ENCODE measurements at regions not wholly inside any gene's neighbourhood (a gene's known extent, or its start where the extent isn't known, plus 50 kb on each side); places are given as distances from the start of the nearest gene placed in this dataset.

- Histone ChIP-seq H3K4me2 (ENCODE audit: low read length) (no peak overlapping the region), H4K20me1 (ENCODE audit: low read length) (no peaks in the 10 kb centered on the region), H3K9me3 (ENCODE audit: low read length) (no peaks in the 10 kb centered on the region)
These were observed 507.4 kb upstream of the FAT3 start for GRCh38 chr11:91717169-91717568.

GRCh38 chr11:91707652-91708482 lies 516.8 kb upstream of the FAT3 start:
- Histone ChIP-seq H3F3A (ENCODE audit: low read length, unreplicated experiment) (no peaks in the 10 kb centered on the region), H3K4me2 (ENCODE audit: low read length) (no peak overlapping the region), H3K4me3 (ENCODE audit: low read length) (no peak overlapping the region), H3K4me1 (ENCODE audit: insufficient read depth, low read length) (no peaks in the 10 kb centered on the region), H3K27ac (ENCODE audit: low read length) (no peak overlapping the region), H2AFZ (ENCODE audit: low read length) (no peak overlapping the region), H3K27me3 (ENCODE audit: low read length) (no peaks in the 10 kb centered on the region), H3K36me3 (ENCODE audit: low read depth, low read length) (no peaks in the 10 kb centered on the region), H3K9me3 (ENCODE audit: low read length) (peaks cover 4% of the 10 kb centered on the region; the same call in 1 of the 2 replicates), H3K9me2 (replicated peaks; ENCODE audit: low read length) (no peaks in the 10 kb centered on the region), H4K20me1 (ENCODE audit: low read length) (no peaks in the 10 kb centered on the region), H3K79me2 (ENCODE audit: low read length) (no peaks in the 10 kb centered on the region), H3K9ac (ENCODE audit: low read length) (no peak overlapping the region)
- ChIA-PET POLR2A (ENCODE audit: unreplicated experiment) (no interaction called here), CTCF (no interaction called here)
- BruUV-seq (replicated peaks) = no TSS peak
- DNase-seq (no peak), ATAC-seq (no peak)
- intact Hi-C loops (cut with micrococcal nuclease) = no loop called here
- TF ChIP-seq EZH2phosphoT487 (IDR thresholded peaks at IDR 0.05; ENCODE audit: borderline replicate concordance, low read length) (no peak), CTCF (conservative IDR thresholded peaks at IDR 0.05; ENCODE audit: low read depth, low read length) (no peak), EZH2 (IDR thresholded peaks at IDR 0.05; ENCODE audit: low read length, unreplicated experiment) (no peak)

More at GRCh38 chr11:91717169-91717568, 507.4 kb upstream of the FAT3 start:
- H3K27ac ChIP-seq (ENCODE audit: low read length) = no peak overlapping the region
- H2AFZ ChIP-seq (ENCODE audit: low read length) = no peak overlapping the region
- H3K27me3 ChIP-seq (ENCODE audit: low read length) = no peaks in the 10 kb centered on the region
- ATAC-seq (no peak), DNase-seq (no peak)
- no peak overlapping the region for H3K4me3 ChIP-seq (ENCODE audit: low read length)
- H3K4me1 ChIP-seq (ENCODE audit: insufficient read depth, low read length) = no peaks in the 10 kb centered on the region
- CTCF ChIA-PET = no interaction called here
- no peaks in the 10 kb centered on the region for H3K36me3 ChIP-seq (ENCODE audit: low read depth, low read length)
- POLR2A ChIA-PET (ENCODE audit: unreplicated experiment) = no interaction called here
- H3K79me2 ChIP-seq (ENCODE audit: low read length) = no peaks in the 10 kb centered on the region
- intact Hi-C loops (cut with micrococcal nuclease) = no loop called here
- H3K9me2 ChIP-seq (replicated peaks; ENCODE audit: low read length) = no peaks in the 10 kb centered on the region
- no peak overlapping the region for H3K9ac ChIP-seq (ENCODE audit: low read length)
- TF ChIP-seq EZH2 (IDR thresholded peaks at IDR 0.05; ENCODE audit: low read length, unreplicated experiment) = no peak
- no peak for TF ChIP-seq CTCF (conservative IDR thresholded peaks at IDR 0.05; ENCODE audit: low read depth, low read length)
- TF ChIP-seq EZH2phosphoT487 (IDR thresholded peaks at IDR 0.05; ENCODE audit: borderline replicate concordance, low read length) = no peak
- no TSS peak for BruUV-seq (replicated peaks)
- no peaks in the 10 kb centered on the region for H3F3A ChIP-seq (ENCODE audit: low read length, unreplicated experiment)

- no peaks in the 10 kb centered on the region for H3K4me1 ChIP-seq (ENCODE audit: insufficient read depth, low read length)
- H3K4me3 ChIP-seq (ENCODE audit: low read length) = no peak overlapping the region
- ATAC-seq (no peak), DNase-seq (no peak)
- H3K27ac ChIP-seq (ENCODE audit: low read length) = no peak overlapping the region
- CTCF ChIA-PET = no interaction called here
- H2AFZ ChIP-seq (ENCODE audit: low read length) = no peak overlapping the region
- TF ChIP-seq EZH2phosphoT487 (IDR thresholded peaks at IDR 0.05; ENCODE audit: borderline replicate concordance, low read length) (no peak), EZH2 (IDR thresholded peaks at IDR 0.05; ENCODE audit: low read length, unreplicated experiment) (no peak), CTCF (conservative IDR thresholded peaks at IDR 0.05; ENCODE audit: low read depth, low read length) (no peak)
- no peaks in the 10 kb centered on the region for H4K20me1 ChIP-seq (ENCODE audit: low read length)
- H3K36me3 ChIP-seq (ENCODE audit: low read depth, low read length) = no peaks in the 10 kb centered on the region
- no TSS peak for BruUV-seq (replicated peaks)
- H3K4me2 ChIP-seq (ENCODE audit: low read length) = no peak overlapping the region
- H3K79me2 ChIP-seq (ENCODE audit: low read length) = no peaks in the 10 kb centered on the region
- no peaks in the 10 kb centered on the region for H3K9me2 ChIP-seq (replicated peaks; ENCODE audit: low read length)
- H3F3A ChIP-seq (ENCODE audit: low read length, unreplicated experiment) = no peaks in the 10 kb centered on the region
- POLR2A ChIA-PET (ENCODE audit: unreplicated experiment) = no interaction called here
- H3K27me3 ChIP-seq (ENCODE audit: low read length) = no peaks in the 10 kb centered on the region
- intact Hi-C loops (cut with micrococcal nuclease) = no loop called here
- H3K9ac ChIP-seq (ENCODE audit: low read length) = no peak overlapping the region
- H3K9me3 ChIP-seq (ENCODE audit: low read length) = peaks cover 4% of the 10 kb centered on the region; the same call in 1 of the 2 replicates
These were observed 521.6 kb upstream of the FAT3 start for GRCh38 chr11:91703042-91703441.
